Neural progenitor cell (in vitro differentiated cells): ENCODE measurements at regions not wholly inside any gene's neighbourhood (a gene's known extent, or its start where the extent isn't known, plus 50 kb on each side); places are given as distances from the start of the nearest gene placed in this dataset.

Source experiments
- CTCF ChIP-seq: fragments of 200-600 bp; sonication (generic); IDR thresholded peaks from 2 replicates; pipeline ENCODE4 v1.5.1; 2017; ENCODE audit warnings: antibody characterized with exemption, mild to moderate bottlenecking
- EZH2 ChIP-seq: fragments of 200-600 bp; sonication (generic); IDR thresholded peaks from 2 replicates; pipeline ENCODE4 v1.6.1; 2017; ENCODE audit warnings: antibody characterized with exemption, mild to moderate bottlenecking, moderate library complexity
- EZH2phosphoT487 ChIP-seq: fragments of 200-600 bp; sonication (generic); IDR thresholded peaks from 2 replicates; pipeline ENCODE4 v1.6.1; 2017; ENCODE audit warnings: antibody characterized with exemption

- no peak for TF ChIP-seq EZH2phosphoT487
- TF ChIP-seq CTCF = no peak
- TF ChIP-seq EZH2 = no peak
These were observed 327.7 kb upstream of the NUDT12 start for GRCh38 chr5:103890313-103890712.
